ENCODE measurements at regions not wholly inside any gene's neighbourhood (a gene's known extent, or its start where the extent isn't known, plus 50 kb on each side); places are given as distances from the start of the nearest gene placed in this dataset.
A peak's percentile ranks its signal among the peaks of the same experiment; 100 is the strongest.

DNA sequence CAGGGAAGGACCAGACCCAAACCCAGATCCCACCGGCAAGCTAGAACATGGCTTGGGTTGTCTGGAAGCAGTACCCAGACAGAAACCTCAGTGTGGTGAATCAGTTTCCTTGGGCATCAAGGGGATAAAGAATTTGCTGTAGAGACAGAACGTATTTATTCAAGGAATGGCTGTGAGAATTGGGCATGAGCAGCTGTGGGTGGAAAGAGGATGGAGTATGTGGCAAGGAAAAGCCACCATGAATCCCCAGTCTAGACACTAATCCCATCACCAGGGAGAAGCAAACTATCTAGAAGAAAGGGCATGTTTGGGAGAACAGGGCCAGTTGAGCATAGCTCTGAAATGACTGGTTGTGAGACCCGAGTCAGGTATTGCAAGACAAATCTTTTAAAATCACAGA, 109.2 kb downstream of the TOMM20 start:
- H3K9me3 Mint-ChIP-seq: peaks cover 14 to 17% of the 10 kb centered on the region in 2 donors
- peaks cover 86% of the 10 kb centered on the region for H3K4me1 Mint-ChIP-seq
- H3K27ac Mint-ChIP-seq: peak overlapping the region in 1 of 2 donors; percentile 95
- no peak overlapping the region for H3K4me3 Mint-ChIP-seq
- ATAC-seq (no peak), DNase-seq (no peak)
- peaks cover 7% of the 10 kb centered on the region for H3K27me3 Mint-ChIP-seq

DNA sequence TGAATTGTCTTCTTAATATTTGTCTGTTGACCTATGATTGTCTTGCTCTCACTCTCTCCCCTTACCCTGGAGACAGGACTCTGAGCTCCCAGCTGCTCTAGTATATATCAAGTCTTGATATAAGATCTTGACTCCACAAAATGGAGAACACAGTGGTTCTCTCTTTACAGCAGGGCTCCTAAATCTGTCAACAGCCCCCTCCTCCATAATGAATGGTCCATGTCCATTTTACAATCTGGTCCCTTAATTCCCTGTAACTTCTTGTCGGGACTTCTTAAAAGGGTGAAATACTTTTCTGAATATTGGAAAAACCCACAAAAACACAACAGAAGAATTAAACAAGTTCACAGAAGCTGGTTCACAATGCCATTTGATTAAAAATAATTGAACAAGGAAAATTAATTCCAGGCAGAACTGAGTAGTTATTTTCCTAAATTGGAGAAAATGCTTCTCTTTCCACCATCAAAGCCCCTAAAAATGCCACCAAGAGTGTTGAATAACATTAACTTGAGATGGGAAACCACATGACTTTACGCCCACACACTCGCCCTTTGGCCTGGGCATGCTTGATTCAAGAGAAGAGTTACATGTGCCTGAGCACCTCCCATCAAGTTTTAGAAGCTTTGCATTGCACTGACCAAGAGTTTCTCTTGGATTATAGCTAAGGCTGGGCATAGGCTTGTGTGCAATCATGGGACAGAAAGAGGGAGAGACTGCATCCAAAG, 109.8 kb downstream of the TOMM20 start:
- ATAC-seq: no peak
- Mint-ChIP-seq H3K4me3 (peak overlapping the region; percentile 8 to 60), H3K27me3 (peaks cover 7% of the 10 kb centered on the region), H3K4me1 (peaks cover 90% of the 10 kb centered on the region), H3K27ac (peak overlapping the region in 1 of 2 donors; percentile 95), H3K9me3 (peaks cover 14 to 17% of the 10 kb centered on the region in 2 donors)
- DNase-seq: peak in 1 of 2 donors; percentile 54

DNA sequence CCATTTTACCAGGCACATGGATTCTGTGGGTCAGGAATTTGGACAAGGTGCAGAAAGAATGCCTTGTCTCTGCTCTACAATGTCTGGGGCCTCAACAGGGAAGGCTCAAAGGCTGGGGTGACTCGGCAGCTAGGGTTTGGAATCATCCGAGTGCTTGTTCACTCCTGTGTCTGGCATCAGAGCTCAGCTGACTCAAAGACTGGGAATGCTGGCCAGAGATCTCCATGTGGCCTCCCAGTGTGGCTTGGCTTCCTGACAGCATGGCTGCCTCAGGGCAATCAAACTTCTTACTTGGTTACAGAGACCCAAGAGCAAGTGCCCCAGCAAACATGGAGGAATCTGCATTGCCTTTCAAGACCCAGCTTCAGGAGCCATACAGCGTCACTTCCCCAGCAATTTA, 110.5 kb downstream of the TOMM20 start:
- peaks cover 88% of the 10 kb centered on the region for H3K4me1 Mint-ChIP-seq
- H3K27ac Mint-ChIP-seq: peak overlapping the region in 1 of 2 donors; percentile 95
- ATAC-seq (no peak), DNase-seq (no peak)
- H3K4me3 Mint-ChIP-seq: peak overlapping the region in 1 of 2 donors; percentile 60
- peaks cover 7% of the 10 kb centered on the region for H3K27me3 Mint-ChIP-seq
- peaks cover 14 to 17% of the 10 kb centered on the region in 2 donors for H3K9me3 Mint-ChIP-seq

DNA sequence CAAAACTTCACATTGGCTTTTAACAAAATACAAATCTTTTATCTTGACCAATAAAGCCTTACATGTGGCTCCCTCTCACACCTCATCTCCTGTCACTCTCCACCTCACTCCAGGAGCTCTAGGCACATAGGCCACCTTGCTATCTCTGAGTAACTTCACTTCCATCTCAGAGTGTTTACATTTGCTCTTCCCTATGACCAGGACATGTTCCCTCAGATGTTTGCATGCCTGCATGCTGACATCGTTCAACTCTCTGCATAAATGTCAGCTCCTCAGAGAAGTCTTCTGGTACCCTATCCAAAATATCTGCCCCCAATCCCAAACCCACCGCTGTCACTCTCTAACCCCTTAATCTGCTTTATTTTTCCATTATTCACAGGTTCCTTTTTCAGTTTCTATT, 110.9 kb downstream of the TOMM20 start:
- H3K27me3 Mint-ChIP-seq: peaks cover 7% of the 10 kb centered on the region
- no peak overlapping the region for H3K4me3 Mint-ChIP-seq
- H3K9me3 Mint-ChIP-seq: peaks cover 14 to 17% of the 10 kb centered on the region in 2 donors
- peak overlapping the region in 1 of 2 donors; percentile 95 for H3K27ac Mint-ChIP-seq
- no peak for DNase-seq
- peaks cover 88% of the 10 kb centered on the region for H3K4me1 Mint-ChIP-seq
- no peak for ATAC-seq

DNA sequence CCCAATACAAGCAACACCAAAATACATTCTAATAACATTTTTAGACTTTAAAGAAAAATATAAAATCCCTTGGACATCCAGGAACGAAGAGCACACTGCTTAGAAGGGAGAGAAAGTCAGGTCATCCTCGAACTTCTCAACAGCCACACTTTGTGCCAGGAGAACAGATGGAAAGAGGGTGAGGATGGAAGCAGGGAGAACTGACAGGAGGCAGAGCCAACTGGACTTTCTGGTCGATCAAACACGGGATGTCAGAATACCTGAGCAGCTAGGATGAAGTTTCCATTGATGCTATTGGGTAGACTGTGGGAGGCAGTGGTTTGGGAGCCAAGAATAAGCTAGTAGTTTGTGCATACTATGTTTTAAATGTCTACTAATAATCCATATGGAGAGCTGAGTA, 111.4 kb downstream of the TOMM20 start:
- H3K4me3 Mint-ChIP-seq: no peak overlapping the region
- H3K4me1 Mint-ChIP-seq: peaks cover 88% of the 10 kb centered on the region
- peaks cover 2% of the 10 kb centered on the region for H3K27me3 Mint-ChIP-seq
- no peak for DNase-seq
- no peak for ATAC-seq
- peaks cover 14 to 17% of the 10 kb centered on the region in 2 donors for H3K9me3 Mint-ChIP-seq
- H3K27ac Mint-ChIP-seq: peak overlapping the region in 1 of 2 donors; percentile 84

DNA sequence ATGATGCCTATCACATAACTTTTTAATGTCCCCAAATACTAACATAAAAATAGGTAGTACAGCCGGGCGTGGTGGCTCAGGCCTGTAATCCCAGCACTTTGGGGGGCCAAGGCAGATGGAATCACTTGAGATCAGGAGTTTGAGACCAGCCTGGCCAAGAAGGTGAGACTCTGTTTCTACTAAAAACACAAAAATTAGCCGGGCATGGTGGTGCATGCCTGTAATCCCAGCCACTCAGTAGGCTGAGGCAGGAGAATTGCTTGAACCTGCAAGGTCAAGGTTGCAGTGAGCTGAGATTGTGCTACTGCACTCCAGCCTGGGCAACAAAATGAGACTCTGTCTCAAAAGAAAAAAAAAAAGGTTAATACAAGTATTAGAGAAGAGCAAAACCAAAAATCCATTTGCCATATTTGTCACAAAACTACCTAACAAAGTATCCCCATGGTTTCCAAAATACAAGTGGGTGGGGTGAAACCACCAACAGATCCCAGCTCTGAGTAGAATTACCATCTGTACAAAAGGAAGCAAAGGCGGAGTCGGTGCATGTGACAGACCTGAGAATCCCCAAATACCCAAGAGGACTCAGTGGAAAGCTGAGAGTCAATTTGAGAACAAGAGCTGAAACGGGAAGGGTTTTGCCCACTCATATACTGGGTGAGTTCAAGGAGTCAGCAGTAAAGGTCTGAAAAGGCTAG, 113.2 kb downstream of the TOMM20 start:
- peak overlapping the region; percentile 95 to 99 for H3K27ac Mint-ChIP-seq
- H3K4me3 Mint-ChIP-seq: peak overlapping the region; percentile 42 to 74
- ATAC-seq (peak; percentile 55), DNase-seq (peak; percentile 40 to 85)
- peaks cover 14 to 17% of the 10 kb centered on the region in 2 donors for H3K9me3 Mint-ChIP-seq
- H3K27me3 Mint-ChIP-seq: no peaks in the 10 kb centered on the region
- H3K4me1 Mint-ChIP-seq: peaks cover 93% of the 10 kb centered on the region

DNA sequence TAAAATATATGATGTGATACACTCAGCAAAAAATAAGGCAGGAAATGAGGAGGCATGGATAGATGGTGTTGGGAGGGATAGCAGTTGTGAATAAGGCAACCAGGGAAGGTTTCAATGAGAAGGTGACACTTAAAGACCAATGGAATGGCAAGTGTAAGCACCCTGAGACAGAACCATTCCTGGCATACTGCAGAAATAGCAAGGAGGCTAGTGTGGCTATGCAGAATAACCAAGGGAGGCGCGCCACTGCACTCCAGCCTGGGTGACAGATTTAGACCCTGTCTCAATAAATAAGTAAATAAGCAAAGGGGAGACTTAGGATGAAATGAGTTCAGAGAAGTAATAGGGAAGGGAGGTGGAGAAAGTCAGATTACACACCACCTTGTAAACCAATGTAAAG, 113.9 kb downstream of the TOMM20 start:
- H3K9me3 Mint-ChIP-seq: peaks cover 14 to 19% of the 10 kb centered on the region in 2 donors
- ATAC-seq (no peak), DNase-seq (no peak)
- peak overlapping the region in 1 of 2 donors; percentile 74 for H3K4me3 Mint-ChIP-seq
- peak overlapping the region; percentile 30 to 99 for H3K27ac Mint-ChIP-seq
- no peaks in the 10 kb centered on the region for H3K27me3 Mint-ChIP-seq
- peaks cover 98% of the 10 kb centered on the region for H3K4me1 Mint-ChIP-seq

DNA sequence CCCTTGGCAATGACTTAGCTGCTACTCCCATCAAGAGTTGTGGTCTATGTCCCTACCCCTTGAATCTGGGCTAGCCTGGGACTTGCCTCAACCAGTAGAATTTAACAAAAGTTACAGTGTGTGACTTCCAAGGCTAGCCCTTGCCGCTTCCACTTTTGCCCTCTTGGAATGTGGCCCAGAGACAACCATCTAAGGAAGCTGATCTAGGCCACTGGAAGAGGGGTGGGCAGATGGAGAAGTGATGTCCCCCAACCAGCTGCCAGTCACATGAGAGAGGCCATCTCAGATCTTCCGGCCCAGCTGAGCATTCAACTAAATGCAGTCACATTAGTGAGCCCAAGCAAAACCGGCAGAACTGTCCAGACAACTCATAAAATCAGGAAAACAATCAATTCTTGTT, 115.1 kb downstream of the TOMM20 start:
- no peaks in the 10 kb centered on the region for H3K27me3 Mint-ChIP-seq
- H3K27ac Mint-ChIP-seq: peak overlapping the region; percentile 32 to 97
- no peak for DNase-seq
- H3K9me3 Mint-ChIP-seq: peaks cover 8 to 23% of the 10 kb centered on the region in 2 donors
- ATAC-seq: no peak
- no peak overlapping the region for H3K4me3 Mint-ChIP-seq
- H3K4me1 Mint-ChIP-seq: peaks cover 98% of the 10 kb centered on the region

DNA sequence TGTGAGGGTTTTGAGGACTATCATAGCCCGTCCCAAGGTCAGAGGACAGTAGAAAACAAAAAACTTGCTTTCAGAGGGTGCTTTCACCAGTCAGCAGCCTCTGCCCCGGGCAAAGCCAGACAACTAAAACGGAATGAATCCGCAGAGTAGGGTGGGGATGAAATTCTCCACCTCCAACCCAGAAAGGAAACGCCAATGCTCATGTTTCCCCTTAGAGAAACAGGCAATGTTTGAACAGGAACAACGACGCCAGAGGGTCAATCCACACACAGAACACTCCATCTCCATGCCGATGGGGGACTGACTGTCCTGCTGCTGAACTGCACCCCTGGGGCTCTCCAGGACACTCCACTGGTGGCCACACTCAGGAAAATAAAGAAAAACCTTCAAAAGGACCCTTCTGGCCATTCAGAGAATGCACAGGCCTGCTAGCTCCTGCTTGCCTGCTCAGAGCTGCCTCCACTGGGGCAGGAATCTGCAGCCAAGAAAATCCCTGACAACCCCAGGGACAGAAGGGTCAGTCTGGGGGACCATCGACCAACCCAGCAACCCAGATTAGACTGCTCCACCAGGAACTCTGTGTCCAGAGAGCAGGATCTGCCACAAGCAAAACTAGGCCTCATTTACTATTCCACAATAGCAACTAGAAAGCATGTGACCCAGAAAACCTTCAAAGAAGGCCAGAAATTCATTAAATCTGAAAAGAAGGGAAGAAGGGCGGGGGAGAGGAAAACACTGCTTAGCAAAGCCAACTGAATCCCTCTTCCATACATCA, 116.0 kb downstream of the TOMM20 start:
- ATAC-seq (peak; percentile 0), DNase-seq (peak in 1 of 2 donors; percentile 30)
- Mint-ChIP-seq H3K4me1 (peaks cover 97% of the 10 kb centered on the region), H3K27ac (peak overlapping the region; percentile 97 to 99), H3K27me3 (no peaks in the 10 kb centered on the region), H3K9me3 (peaks cover 13 to 20% of the 10 kb centered on the region in 2 donors), H3K4me3 (peak overlapping the region; percentile 62 to 63)

DNA sequence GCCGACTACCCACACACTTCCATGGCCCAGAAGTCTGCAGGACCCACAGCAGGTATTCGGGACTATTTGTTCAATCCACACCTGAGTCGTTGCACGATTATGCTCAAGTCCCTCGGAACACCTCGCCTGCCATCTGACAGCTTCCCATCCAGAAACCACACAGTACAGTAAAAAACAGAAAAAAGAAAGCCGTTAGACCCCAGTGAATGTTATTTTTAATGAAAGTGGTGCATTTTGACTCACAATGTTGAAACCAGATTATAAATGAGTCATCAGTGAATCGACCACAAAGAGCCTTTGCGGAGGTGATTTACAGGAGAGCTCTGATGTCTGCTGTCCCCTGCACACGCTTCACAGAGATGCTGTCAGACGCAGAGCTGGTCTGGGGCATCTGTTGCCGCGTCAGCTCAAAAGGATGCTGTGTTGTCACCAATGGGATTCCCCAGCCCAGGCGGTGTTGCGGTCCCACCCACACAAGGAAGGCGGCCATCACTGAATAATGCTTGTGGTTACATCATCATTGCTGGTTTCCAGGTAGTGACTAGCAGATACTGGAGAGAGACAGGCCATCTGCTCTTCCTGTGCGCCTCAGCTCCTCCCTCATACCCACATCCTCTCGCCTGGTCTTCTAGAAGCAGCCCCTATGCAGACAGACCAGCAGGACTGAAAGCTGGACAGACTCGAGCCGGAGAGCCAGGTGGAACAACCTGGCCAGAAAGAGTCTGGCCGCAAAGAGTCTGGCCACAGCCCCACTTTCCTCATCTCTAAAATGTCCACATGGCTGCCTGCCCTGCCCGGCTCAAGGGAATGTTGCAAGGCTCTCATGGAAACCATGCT, 116.8 kb downstream of the TOMM20 start:
- DNase-seq (peak; percentile 95 to 99), ATAC-seq (peak; percentile 89)
- Mint-ChIP-seq H3K27ac (peak overlapping the region; percentile 99), H3K27me3 (no peaks in the 10 kb centered on the region), H3K9me3 (peaks cover 19 to 20% of the 10 kb centered on the region in 2 donors), H3K4me1 (peaks cover 97% of the 10 kb centered on the region), H3K4me3 (peak overlapping the region; percentile 62 to 63)

DNA sequence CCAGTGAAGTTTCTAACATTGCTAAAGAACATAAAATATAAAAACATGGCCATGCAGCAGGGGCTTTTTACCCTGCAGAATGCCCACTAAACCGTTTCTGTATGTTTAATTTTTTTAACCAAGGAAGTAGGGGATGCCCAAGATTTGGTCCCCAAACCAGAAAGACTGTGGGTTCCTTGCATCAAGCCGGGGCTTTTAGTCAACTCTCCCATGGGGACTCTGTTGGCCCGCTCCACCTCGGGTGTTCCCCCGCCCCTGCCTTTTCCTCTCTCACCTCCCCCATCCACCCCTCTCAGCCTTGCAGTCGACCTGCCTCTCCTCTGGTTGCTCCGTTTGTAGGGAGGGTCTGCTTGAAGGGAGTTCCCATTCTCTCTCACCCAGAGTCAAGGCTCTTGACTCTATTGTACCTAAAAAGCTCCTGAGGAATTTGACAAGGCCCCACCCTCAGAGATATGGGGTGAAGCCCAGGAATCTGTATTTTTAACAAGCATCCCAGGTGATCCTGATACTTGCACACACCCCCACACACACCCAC, 117.5 kb downstream of the TOMM20 start:
- Mint-ChIP-seq H3K9me3 (peaks cover 19 to 20% of the 10 kb centered on the region in 2 donors), H3K4me1 (peaks cover 97% of the 10 kb centered on the region), H3K4me3 (peak overlapping the region; percentile 60 to 61), H3K27ac (peak overlapping the region; percentile 99), H3K27me3 (no peaks in the 10 kb centered on the region)
- ATAC-seq: peak; percentile 63
- peak; percentile 78 to 92 for DNase-seq

DNA sequence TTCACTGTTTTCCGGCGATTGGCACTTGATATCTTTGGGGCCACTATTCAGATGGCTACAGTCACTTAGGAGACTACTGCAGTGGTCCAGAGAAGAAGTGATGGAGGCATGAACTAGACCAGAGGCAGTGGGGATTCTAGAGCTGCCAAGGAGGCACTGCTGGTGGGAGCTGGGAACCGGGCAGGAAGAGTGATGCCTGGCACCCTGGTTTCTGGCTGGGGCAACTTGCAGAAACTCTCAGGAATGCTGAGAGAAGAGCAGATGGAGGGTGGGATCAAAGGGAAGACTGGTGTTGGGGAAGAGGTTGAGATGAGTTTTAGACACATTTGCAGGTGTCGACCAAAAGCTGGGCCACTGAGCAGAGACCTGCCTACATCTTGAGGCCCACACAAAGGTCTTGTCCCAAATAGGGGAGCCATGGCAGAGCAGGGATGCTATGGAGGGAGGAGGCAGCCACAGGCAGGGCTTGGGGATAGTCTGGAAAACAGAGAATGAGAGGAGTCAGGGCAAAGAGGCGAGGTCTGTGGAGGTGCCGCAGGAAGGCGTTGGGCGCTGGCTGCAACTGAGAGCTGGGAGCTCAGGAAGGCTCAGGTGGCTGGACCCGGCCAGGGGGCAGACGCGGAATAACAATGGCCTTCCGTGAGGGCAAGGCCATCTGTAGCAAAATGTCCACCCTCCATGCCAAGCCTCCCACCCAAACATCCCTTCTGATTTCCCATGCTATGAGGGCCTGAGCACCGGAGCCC, 118.9 kb downstream of the TOMM20 start:
- Mint-ChIP-seq H3K4me1 (peaks cover 97% of the 10 kb centered on the region), H3K4me3 (peak overlapping the region; percentile 20 to 30), H3K27ac (peak overlapping the region; percentile 23 to 87), H3K27me3 (no peaks in the 10 kb centered on the region), H3K9me3 (peaks cover 19 to 20% of the 10 kb centered on the region in 2 donors)
- ATAC-seq: no peak
- DNase-seq: no peak

DNA sequence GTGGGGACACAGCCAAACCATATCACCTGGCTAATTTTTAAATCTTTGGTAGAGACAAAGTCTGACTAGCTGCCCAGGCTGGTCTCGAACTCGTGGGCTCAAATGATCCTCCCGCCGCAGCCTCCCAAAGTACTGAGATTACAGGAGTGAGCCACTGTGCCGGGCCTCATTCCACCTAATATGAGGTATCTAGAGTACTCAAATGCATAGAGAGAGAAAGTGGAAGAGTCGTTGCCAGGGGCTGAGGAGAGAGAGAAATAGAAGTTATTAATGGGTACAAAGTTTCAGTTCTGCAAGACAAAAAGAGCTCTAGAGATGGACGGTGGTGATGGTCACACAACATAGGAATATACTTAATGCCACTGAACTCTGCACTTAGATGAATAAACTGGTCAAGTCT, 119.6 kb downstream of the TOMM20 start:
- peaks cover 19 to 20% of the 10 kb centered on the region in 2 donors for H3K9me3 Mint-ChIP-seq
- peak overlapping the region in 1 of 2 donors; percentile 52 for H3K4me3 Mint-ChIP-seq
- H3K27ac Mint-ChIP-seq: peak overlapping the region in 1 of 2 donors; percentile 92
- H3K4me1 Mint-ChIP-seq: peaks cover 96% of the 10 kb centered on the region
- DNase-seq: no peak
- ATAC-seq: no peak
- no peaks in the 10 kb centered on the region for H3K27me3 Mint-ChIP-seq

DNA sequence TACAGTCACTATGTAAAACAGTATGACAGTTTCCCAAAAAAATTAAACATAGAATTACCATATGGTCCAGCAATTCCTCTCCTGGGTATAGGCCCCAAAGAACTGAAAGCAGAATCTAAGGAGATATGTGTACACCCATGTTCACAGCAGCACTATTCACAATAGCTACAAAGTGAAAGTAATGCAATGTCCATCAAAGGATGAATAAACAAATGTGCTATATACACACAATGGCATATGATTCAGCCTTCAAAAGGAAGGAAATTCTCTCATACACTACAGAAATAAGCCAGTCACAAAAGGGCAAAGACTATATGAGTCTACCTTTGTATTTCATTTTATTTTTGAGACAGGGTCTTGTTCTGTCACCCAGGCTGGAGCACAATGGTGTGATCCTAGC, 120.4 kb downstream of the TOMM20 start:
- H3K4me1 Mint-ChIP-seq: peaks cover 95% of the 10 kb centered on the region
- no peak for ATAC-seq
- peaks cover 25% of the 10 kb centered on the region in 2 donors for H3K9me3 Mint-ChIP-seq
- no peaks in the 10 kb centered on the region for H3K27me3 Mint-ChIP-seq
- peak overlapping the region in 1 of 2 donors; percentile 14 for H3K4me3 Mint-ChIP-seq
- H3K27ac Mint-ChIP-seq: peak overlapping the region in 1 of 2 donors; percentile 78
- DNase-seq: no peak

Measured in stimulated activated naive CD8-positive, alpha-beta T cell treated with anti-CD3 and anti-CD28 coated beads, Interleukin-15, amount 100 ng/mL, for 72 hours (primary cell).